ENCODE measurements at regions not wholly inside any gene's neighbourhood (a gene's known extent, or its start where the extent isn't known, plus 50 kb on each side); places are given as distances from the start of the nearest gene placed in this dataset.

GRCh38 chr21:27614231-27614630 is 647.3 kb upstream of the ADAMTS5 start:
- Mint-ChIP-seq H3K27ac (ENCODE audit: unreplicated experiment) (no peak overlapping the region), H3K27me3 (ENCODE audit: low read depth, unreplicated experiment) (no peaks in the 10 kb centered on the region), H3K36me3 (ENCODE audit: low read depth, unreplicated experiment) (no peaks in the 10 kb centered on the region), H3K9me3 (ENCODE audit: unreplicated experiment) (peaks cover 2% of the 10 kb centered on the region), H3K4me3 (ENCODE audit: unreplicated experiment) (no peak overlapping the region), H3K4me1 (ENCODE audit: low read depth, unreplicated experiment) (no peaks in the 10 kb centered on the region)
- Histone ChIP-seq H2AFZ (ENCODE audit: low read depth, low read length) (no peak overlapping the region), H4K20me1 (ENCODE audit: insufficient read depth, low read length) (no peaks in the 10 kb centered on the region), H3K27me3 (ENCODE audit: insufficient read depth, low read length) (no peaks in the 10 kb centered on the region), H3K4me2 (ENCODE audit: low read length) (no peak overlapping the region), H3K27ac (ENCODE audit: low read depth, low read length) (no peak overlapping the region), H3K9ac (ENCODE audit: low read length) (no peak overlapping the region), H3K36me3 (ENCODE audit: insufficient read depth, low read length) (no peaks in the 10 kb centered on the region), H3K4me3 (ENCODE audit: insufficient read depth, low read depth, low read length) (no peak overlapping the region), H3K9me3 (ENCODE audit: insufficient read depth, low read depth, low read length) (no peaks in the 10 kb centered on the region), H3K79me2 (ENCODE audit: insufficient read depth, low read length) (no peaks in the 10 kb centered on the region), H3K4me1 (ENCODE audit: insufficient read depth, low read length) (no peaks in the 10 kb centered on the region)
- FAIRE-seq: no peak
- no peak for TF ChIP-seq EZH2 (IDR thresholded peaks at IDR 0.05; ENCODE audit: insufficient read depth, low read length)
- no peak for TF ChIP-seq CTCF (IDR thresholded peaks at IDR 0.05; ENCODE audit: insufficient read depth, low read depth, low read length)
- no peak for DNase-seq (ENCODE audit: low read depth)

- Histone ChIP-seq H3K9me3 (ENCODE audit: insufficient read depth, low read depth, low read length) (no peaks in the 10 kb centered on the region), H4K20me1 (ENCODE audit: insufficient read depth, low read length) (no peaks in the 10 kb centered on the region), H3K27me3 (ENCODE audit: insufficient read depth, low read length) (no peaks in the 10 kb centered on the region), H3K4me2 (ENCODE audit: low read length) (no peak overlapping the region), H2AFZ (ENCODE audit: low read depth, low read length) (no peak overlapping the region), H3K4me1 (ENCODE audit: insufficient read depth, low read length) (no peaks in the 10 kb centered on the region), H3K9ac (ENCODE audit: low read length) (no peak overlapping the region), H3K27ac (ENCODE audit: low read depth, low read length) (no peak overlapping the region), H3K79me2 (ENCODE audit: insufficient read depth, low read length) (no peaks in the 10 kb centered on the region), H3K36me3 (ENCODE audit: insufficient read depth, low read length) (no peaks in the 10 kb centered on the region), H3K4me3 (ENCODE audit: insufficient read depth, low read depth, low read length) (no peak overlapping the region)
- Mint-ChIP-seq H3K4me1 (ENCODE audit: low read depth, unreplicated experiment) (no peaks in the 10 kb centered on the region), H3K4me3 (ENCODE audit: unreplicated experiment) (no peak overlapping the region), H3K9me3 (ENCODE audit: unreplicated experiment) (no peaks in the 10 kb centered on the region), H3K36me3 (ENCODE audit: low read depth, unreplicated experiment) (no peaks in the 10 kb centered on the region), H3K27ac (ENCODE audit: unreplicated experiment) (no peak overlapping the region), H3K27me3 (ENCODE audit: low read depth, unreplicated experiment) (no peaks in the 10 kb centered on the region)
- TF ChIP-seq CTCF (IDR thresholded peaks at IDR 0.05; ENCODE audit: insufficient read depth, low read depth, low read length) (no peak), EZH2 (IDR thresholded peaks at IDR 0.05; ENCODE audit: insufficient read depth, low read length) (no peak)
- DNase-seq (ENCODE audit: low read depth) (no peak), FAIRE-seq (no peak)
Measured at GRCh38 chr21:27606422-27606821, 639.5 kb upstream of the ADAMTS5 start.

GRCh38 chr21:27596196-27596595 is 629.3 kb upstream of the ADAMTS5 start:
- DNase-seq (ENCODE audit: low read depth): no peak
- no peak overlapping the region for H3K4me2 ChIP-seq (ENCODE audit: low read length)
- no peaks in the 10 kb centered on the region for H3K79me2 ChIP-seq (ENCODE audit: insufficient read depth, low read length)
- no peaks in the 10 kb centered on the region for H3K36me3 ChIP-seq (ENCODE audit: insufficient read depth, low read length)
- H3K4me1 ChIP-seq (ENCODE audit: insufficient read depth, low read length): no peaks in the 10 kb centered on the region
- TF ChIP-seq EZH2 (IDR thresholded peaks at IDR 0.05; ENCODE audit: insufficient read depth, low read length): no peak
- TF ChIP-seq CTCF (IDR thresholded peaks at IDR 0.05; ENCODE audit: insufficient read depth, low read depth, low read length): no peak
- H3K4me3 ChIP-seq (ENCODE audit: insufficient read depth, low read depth, low read length): no peak overlapping the region
- no peaks in the 10 kb centered on the region for H4K20me1 ChIP-seq (ENCODE audit: insufficient read depth, low read length)
- H3K9me3 ChIP-seq (ENCODE audit: insufficient read depth, low read depth, low read length): no peaks in the 10 kb centered on the region
- Mint-ChIP-seq H3K27me3 (ENCODE audit: low read depth, unreplicated experiment) (no peaks in the 10 kb centered on the region), H3K36me3 (ENCODE audit: low read depth, unreplicated experiment) (no peaks in the 10 kb centered on the region), H3K9me3 (ENCODE audit: unreplicated experiment) (no peaks in the 10 kb centered on the region), H3K4me3 (ENCODE audit: unreplicated experiment) (no peak overlapping the region), H3K4me1 (ENCODE audit: low read depth, unreplicated experiment) (peaks cover 2% of the 10 kb centered on the region), H3K27ac (ENCODE audit: unreplicated experiment) (no peak overlapping the region)
- H2AFZ ChIP-seq (ENCODE audit: low read depth, low read length): no peak overlapping the region
- no peak overlapping the region for H3K9ac ChIP-seq (ENCODE audit: low read length)
- no peak overlapping the region for H3K27ac ChIP-seq (ENCODE audit: low read depth, low read length)
- H3K27me3 ChIP-seq (ENCODE audit: insufficient read depth, low read length): no peaks in the 10 kb centered on the region
- FAIRE-seq: no peak
